OCI-LY1 (cell line): ENCODE measurements at regions not wholly inside any gene's neighbourhood (a gene's known extent, or its start where the extent isn't known, plus 50 kb on each side); places are given as distances from the start of the nearest gene placed in this dataset.

Experiments used
- H2AFZ ChIP-seq: fragments of 200-600 bp; sonication (generic), shearing (Covaris generic); 2 replicates; pipeline ENCODE4 v1.6.0; 2014; ENCODE audit warnings: antibody characterized with exemption, mild to moderate bottlenecking, low read length
- H3F3A ChIP-seq: fragments of 200-600 bp; sonication (generic), shearing (Covaris generic); 2 replicates; pipeline ENCODE4 v1.6.0; 2014; ENCODE audit warnings: mild to moderate bottlenecking, antibody characterized with exemption, low read length, moderate library complexity; ENCODE audit not compliant: insufficient read depth
- H3K27ac ChIP-seq: fragments of 200-600 bp; sonication (generic); 2 replicates; pipeline ENCODE4 v1.5.1; 2014; ENCODE audit warnings: low read length, mixed run types, mild to moderate bottlenecking, low read depth; ENCODE audit not compliant: poor library complexity, severe bottlenecking
- H3K27me3 ChIP-seq: fragments of 200-600 bp; sonication (generic); 2 replicates; pipeline ENCODE4 v1.6.0; 2014; ENCODE audit warnings: antibody characterized with exemption, mild to moderate bottlenecking, low read length, moderate library complexity; ENCODE audit not compliant: insufficient read depth
- H3K36me3 ChIP-seq: fragments of 200-600 bp; sonication (generic); 2 replicates; pipeline ENCODE4 v1.6.1; 2014; ENCODE audit warnings: mild to moderate bottlenecking, antibody characterized with exemption, low read length, moderate library complexity, mixed read lengths; ENCODE audit not compliant: insufficient read depth
- H3K4me1 ChIP-seq: fragments of 200-600 bp; sonication (generic); 2 replicates; pipeline ENCODE4 v1.5.1; 2014; ENCODE audit warnings: mild to moderate bottlenecking, low read length, moderate library complexity; ENCODE audit not compliant: insufficient read depth, severe bottlenecking
- H3K4me2 ChIP-seq: fragments of 200-600 bp; sonication (generic), shearing (Covaris generic); 2 replicates; pipeline ENCODE4 v1.6.1; 2014; ENCODE audit warnings: low read length
- H3K4me3 ChIP-seq: fragments of 200-600 bp; sonication (generic); 2 replicates; pipeline ENCODE4 v1.5.1; 2014; ENCODE audit warnings: low read length, low read depth, mild to moderate bottlenecking, mixed read lengths; ENCODE audit not compliant: poor library complexity, severe bottlenecking
- H3K79me2 ChIP-seq: fragments of 200-600 bp; shearing (Covaris generic); 2 replicates; pipeline ENCODE4 v1.6.1; 2016; ENCODE audit warnings: mixed run types, low read length, mixed read lengths; ENCODE audit not compliant: insufficient read depth
- H3K9ac ChIP-seq: fragments of 200-600 bp; sonication (generic), shearing (Covaris generic); 2 replicates; pipeline ENCODE4 v1.6.1; 2014; ENCODE audit warnings: mild to moderate bottlenecking, low read length, mixed read lengths
- H3K9me2 ChIP-seq: fragments of 200-600 bp; sonication (generic), shearing (Covaris generic); 2 replicates; pipeline ENCODE4 v1.6.1; 2014; ENCODE audit warnings: low read depth, mild to moderate bottlenecking, low read length, mixed read lengths
- H3K9me3 ChIP-seq: fragments of 200-600 bp; shearing (Covaris generic); 2 replicates; pipeline ENCODE4 v1.6.1; 2014; ENCODE audit warnings: low read length, mixed read lengths
- H4K20me1 ChIP-seq: fragments of 200-600 bp; sonication (generic), shearing (Covaris generic); 2 replicates; pipeline ENCODE4 v1.6.0; 2016; ENCODE audit warnings: mild to moderate bottlenecking, low read length; ENCODE audit not compliant: insufficient read depth
- CTCF ChIP-seq: fragments of 200-600 bp; sonication (generic), shearing (Covaris generic); IDR thresholded peaks from 2 replicates; pipeline ENCODE4 v1.5.1; 2017; ENCODE audit warnings: mild to moderate bottlenecking, antibody characterized with exemption, low read length, moderate library complexity, mixed read lengths
- EZH2 ChIP-seq: fragments of 200-600 bp; sonication (generic), shearing (Covaris generic); IDR thresholded peaks from 2 replicates; pipeline ENCODE4 v1.8.0; 2017; ENCODE audit warnings: borderline replicate concordance, mixed run types, mild to moderate bottlenecking, antibody characterized with exemption, low read length, moderate library complexity, mixed read lengths

- H3K36me3 ChIP-seq = no peaks in the 10 kb centered on the region
- H3K27ac ChIP-seq = no peak overlapping the region
- no peak overlapping the region for H3K9ac ChIP-seq
- H4K20me1 ChIP-seq = no peaks in the 10 kb centered on the region
- H3K4me1 ChIP-seq = no peaks in the 10 kb centered on the region
- H3K4me2 ChIP-seq = no peak overlapping the region
- H3K79me2 ChIP-seq = no peaks in the 10 kb centered on the region
- TF ChIP-seq EZH2 (no peak), CTCF (no peak)
- no peak overlapping the region for H2AFZ ChIP-seq
- H3F3A ChIP-seq = no peaks in the 10 kb centered on the region
- no peak overlapping the region for H3K4me3 ChIP-seq
- H3K9me2 ChIP-seq = no peaks in the 10 kb centered on the region
- no peaks in the 10 kb centered on the region for H3K9me3 ChIP-seq
- H3K27me3 ChIP-seq = no peaks in the 10 kb centered on the region
Measured at GRCh38 chr2:208618220-208618619, 211.6 kb downstream of the PTH2R start.

- Histone ChIP-seq H3K4me3 (no peak overlapping the region), H3K27me3 (no peaks in the 10 kb centered on the region), H3K9me2 (no peaks in the 10 kb centered on the region), H4K20me1 (no peaks in the 10 kb centered on the region), H3K9ac (no peak overlapping the region), H3F3A (no peaks in the 10 kb centered on the region), H3K4me2 (no peak overlapping the region), H3K4me1 (no peaks in the 10 kb centered on the region), H3K27ac (no peak overlapping the region), H3K36me3 (no peaks in the 10 kb centered on the region), H3K79me2 (no peaks in the 10 kb centered on the region), H3K9me3 (no peaks in the 10 kb centered on the region), H2AFZ (no peak overlapping the region)
- TF ChIP-seq CTCF = no peak
- TF ChIP-seq EZH2 = no peak
Measured at GRCh38 chr2:208619993-208620392, 213.4 kb downstream of the PTH2R start.

DNA sequence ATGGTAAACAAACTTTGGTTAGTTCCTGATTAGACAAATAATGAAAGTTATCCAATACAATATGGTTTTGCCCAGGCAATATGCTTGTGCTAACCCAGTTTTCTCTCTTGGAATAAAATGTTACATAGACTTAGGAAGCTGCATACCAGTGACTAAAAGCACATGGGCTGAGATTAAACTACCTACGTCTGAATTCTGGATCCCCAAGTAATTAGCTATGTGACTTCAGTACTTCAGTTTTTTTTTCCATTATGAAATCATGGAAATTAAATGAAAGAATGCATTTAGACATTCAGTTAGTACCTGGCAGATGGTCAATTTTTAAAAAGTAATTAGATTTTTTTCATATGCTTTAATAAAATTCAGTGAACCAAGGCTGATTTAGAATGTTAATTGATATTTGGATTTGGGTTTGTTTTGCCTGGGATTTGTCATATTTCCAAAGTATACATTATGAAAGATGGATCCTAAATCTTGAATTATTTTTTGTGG lies 213.9 kb downstream of the PTH2R start:
- Histone ChIP-seq H3K27ac (no peak overlapping the region), H3K9ac (no peak overlapping the region), H3F3A (no peaks in the 10 kb centered on the region), H3K36me3 (no peaks in the 10 kb centered on the region), H3K9me2 (no peaks in the 10 kb centered on the region), H4K20me1 (no peaks in the 10 kb centered on the region), H3K27me3 (no peaks in the 10 kb centered on the region), H2AFZ (no peak overlapping the region), H3K79me2 (no peaks in the 10 kb centered on the region), H3K4me1 (no peaks in the 10 kb centered on the region), H3K9me3 (no peaks in the 10 kb centered on the region), H3K4me3 (no peak overlapping the region), H3K4me2 (no peak overlapping the region)
- TF ChIP-seq CTCF = no peak
- no peak for TF ChIP-seq EZH2
